ENCODE measurements at regions not wholly inside any gene's neighbourhood (a gene's known extent, or its start where the extent isn't known, plus 50 kb on each side); places are given as distances from the start of the nearest gene placed in this dataset.
"Not testable (repeated sequence)": the region's sequence is repeated elsewhere in the genome, so short reads cannot be mapped to it uniquely, and the experiment has no call there.

DNA sequence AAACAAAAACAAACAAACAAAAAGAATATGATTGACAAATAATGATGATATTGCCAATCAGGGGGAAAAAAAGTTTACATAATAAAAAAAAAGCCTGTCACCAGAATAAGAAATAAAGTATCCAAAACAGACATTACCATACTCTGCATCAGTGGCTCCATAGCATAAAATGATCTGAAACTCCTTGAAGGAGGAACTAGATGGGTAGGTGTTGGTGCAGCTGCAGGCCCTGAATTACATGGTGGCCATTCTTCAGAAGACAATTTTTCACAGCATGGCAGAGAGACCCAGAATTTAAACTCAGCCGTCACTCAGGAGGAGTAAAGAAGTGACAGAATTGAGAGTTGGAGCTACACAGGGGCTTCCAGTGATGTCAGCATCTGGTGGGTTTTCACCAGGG is 60.2 kb downstream of the GLUL start:
- ChIA-PET CTCF (interaction anchor here (1.1 kb wide), 1 partner anchor 8 kb away, joined by 4 read pairs; no protein-coding TSS in a partner anchor), POLR2A (no interaction called here)
- no peak for DNase-seq
- ATAC-seq, result no peak
- Mint-ChIP-seq H3K27ac (no peak overlapping the region), H3K4me3 (no peak overlapping the region), H3K4me1 (no peaks in the 10 kb centered on the region), H3K9me3 (ENCODE audit: low read depth) (no peaks in the 10 kb centered on the region), H3K27me3 (peaks cover 2% of the 10 kb centered on the region), H3K36me3 (ENCODE audit: low read depth) (no peaks in the 10 kb centered on the region)
- intact Hi-C loops (cut with DNase I, micrococcal nuclease), result no loop called here

DNA sequence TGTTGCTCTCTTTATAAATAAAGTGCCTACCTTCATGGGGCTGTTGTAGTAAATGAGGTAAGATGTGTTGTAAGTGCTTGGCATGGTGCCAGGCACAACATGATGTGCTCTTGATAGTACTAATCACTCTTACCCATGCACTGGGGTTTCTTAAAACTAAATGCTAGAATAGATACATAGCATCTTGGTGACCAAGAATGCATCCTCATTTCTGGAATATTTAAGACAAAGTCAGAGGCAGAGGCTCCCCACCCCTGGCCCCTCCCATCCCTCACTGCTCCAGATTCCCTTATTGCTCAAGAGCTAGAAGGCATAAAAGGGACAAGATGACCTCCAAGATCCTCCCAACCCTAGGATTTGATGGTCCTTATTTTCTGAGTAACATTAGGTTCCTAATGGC is 61.3 kb downstream of the GLUL start:
- H3K27me3 Mint-ChIP-seq, result no peaks in the 10 kb centered on the region
- POLR2A ChIA-PET, result no interaction called here
- no peak for ATAC-seq
- no peak overlapping the region for H3K27ac Mint-ChIP-seq
- H3K4me3 Mint-ChIP-seq, result no peak overlapping the region
- intact Hi-C loops (cut with DNase I, micrococcal nuclease), result no loop called here
- DNase-seq, result peak; percentile 15
- no peaks in the 10 kb centered on the region for H3K36me3 Mint-ChIP-seq (ENCODE audit: low read depth)
- H3K4me1 Mint-ChIP-seq, result no peaks in the 10 kb centered on the region
- H3K9me3 Mint-ChIP-seq (ENCODE audit: low read depth), result no peaks in the 10 kb centered on the region
- CTCF ChIA-PET, result no interaction called here

DNA sequence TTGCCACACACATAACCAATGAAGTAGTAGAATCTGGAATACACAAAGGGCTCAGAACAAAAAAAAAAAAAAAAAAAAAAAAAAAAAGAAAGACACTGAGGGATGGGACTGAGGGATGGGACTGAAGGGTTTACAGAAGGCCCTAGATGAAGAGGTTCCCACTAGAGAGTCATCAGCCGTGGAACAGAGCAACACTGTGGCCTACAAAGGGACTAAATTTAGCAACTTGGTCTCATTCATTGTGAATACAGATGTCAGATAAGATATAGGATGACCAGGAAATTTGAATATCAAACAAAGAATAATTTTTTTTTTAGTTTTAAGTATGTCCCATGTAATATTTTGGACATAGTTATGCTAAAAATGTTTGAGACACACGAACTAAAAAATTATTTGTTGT is 62.1 kb downstream of the GLUL start:
- no peaks in the 10 kb centered on the region for H3K9me3 Mint-ChIP-seq (ENCODE audit: low read depth)
- no peaks in the 10 kb centered on the region for H3K27me3 Mint-ChIP-seq
- no peak for DNase-seq
- no peaks in the 10 kb centered on the region for H3K4me1 Mint-ChIP-seq
- no peak for ATAC-seq
- ChIA-PET POLR2A (no interaction called here), CTCF (interaction anchor here (1.9 kb wide), 1 partner anchor 9 kb away, joined by 5 read pairs; no protein-coding TSS in a partner anchor)
- intact Hi-C loops (cut with DNase I, micrococcal nuclease), result no loop called here
- H3K27ac Mint-ChIP-seq, result no peak overlapping the region
- H3K36me3 Mint-ChIP-seq (ENCODE audit: low read depth), result no peaks in the 10 kb centered on the region
- no peak overlapping the region for H3K4me3 Mint-ChIP-seq

DNA sequence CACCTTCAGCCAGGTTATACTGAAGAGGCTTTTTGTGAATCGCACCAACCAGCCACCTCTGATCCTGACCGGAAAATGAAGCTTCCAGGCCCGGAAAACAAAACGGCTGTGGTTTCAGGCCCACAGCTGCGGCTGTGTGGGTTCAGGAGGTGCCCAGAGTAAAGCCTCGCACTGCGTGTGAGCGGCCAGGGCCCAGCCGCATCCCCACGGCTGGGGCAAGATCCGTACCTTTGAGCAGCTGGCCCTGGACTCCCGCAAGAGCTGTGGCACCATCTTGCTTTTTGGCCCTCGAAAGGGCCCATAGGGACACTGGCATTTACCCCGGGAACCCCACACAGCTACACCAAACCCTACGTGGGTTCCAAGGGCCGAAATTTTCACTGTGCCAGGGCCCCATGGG is 63.0 kb downstream of the GLUL start:
- no peak overlapping the region for H3K4me3 Mint-ChIP-seq
- no peaks in the 10 kb centered on the region for H3K36me3 Mint-ChIP-seq (ENCODE audit: low read depth)

DNA sequence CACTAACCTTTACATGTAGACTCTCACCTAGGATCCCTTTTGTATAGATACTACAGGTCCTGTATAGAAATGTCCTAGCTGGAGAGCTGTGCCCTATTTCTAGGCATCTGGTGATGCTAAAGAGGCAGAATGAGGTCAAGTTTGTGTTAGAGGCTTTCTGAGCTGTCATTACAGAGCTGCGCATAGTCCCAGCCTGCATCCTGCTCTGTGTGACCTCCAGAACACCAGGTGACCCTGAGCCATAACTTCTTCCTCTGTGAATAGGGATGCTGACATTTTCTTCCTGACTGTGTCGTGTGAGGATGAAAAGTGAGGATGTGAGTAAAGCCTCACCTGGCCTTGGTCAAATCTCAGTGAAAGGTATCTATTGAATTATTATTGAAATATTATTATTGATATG is 66.3 kb downstream of the GLUL start:
- DNase-seq (no peak), ATAC-seq (no peak)
- Mint-ChIP-seq H3K27me3 (no peaks in the 10 kb centered on the region), H3K9me3 (ENCODE audit: low read depth) (no peaks in the 10 kb centered on the region), H3K36me3 (ENCODE audit: low read depth) (no peaks in the 10 kb centered on the region), H3K4me3 (no peak overlapping the region), H3K4me1 (no peaks in the 10 kb centered on the region), H3K27ac (no peak overlapping the region)
- intact Hi-C loops (cut with DNase I, micrococcal nuclease), result no loop called here
- ChIA-PET CTCF (no interaction called here), POLR2A (no interaction called here)

More for the DNA sequence above, 63.0 kb downstream of the GLUL start:
- intact Hi-C loops (cut with DNase I, micrococcal nuclease), result no loop called here
- Mint-ChIP-seq H3K4me1 (no peaks in the 10 kb centered on the region), H3K27ac (no peak overlapping the region), H3K27me3 (no peaks in the 10 kb centered on the region), H3K9me3 (ENCODE audit: low read depth) (no peaks in the 10 kb centered on the region)
- no peak for DNase-seq
- ChIA-PET CTCF (interaction anchor here (1.9 kb wide), 1 partner anchor 10 kb away, joined by 5 read pairs; no protein-coding TSS in a partner anchor), POLR2A (no interaction called here)
- ATAC-seq, result no peak

- H3K9me3 Mint-ChIP-seq (ENCODE audit: low read depth); DNase-seq; H3K36me3 Mint-ChIP-seq (ENCODE audit: low read depth); H3K4me1 Mint-ChIP-seq; ATAC-seq; H3K27ac Mint-ChIP-seq; H3K4me3 Mint-ChIP-seq; H3K27me3 Mint-ChIP-seq; intact Hi-C loops (cut with DNase I, micrococcal nuclease); POLR2A ChIA-PET: not testable (repeated sequence)
- CTCF ChIA-PET, result interaction anchor here (0.6 to 1.5 kb wide), 2 partner anchors 19 to 102 kb away, joined by 5 to 6 read pairs; no protein-coding TSS in a partner anchor
Observed at GRCh38 chr1:182321532-182321931, 70.1 kb downstream of the GLUL start.

- H3K27ac Mint-ChIP-seq, result no peak overlapping the region
- ATAC-seq, result no peak
- DNase-seq, result no peak
- H3K4me1 Mint-ChIP-seq, result no peaks in the 10 kb centered on the region
- CTCF ChIA-PET, result no interaction called here
- no peak overlapping the region for H3K4me3 Mint-ChIP-seq
- no peaks in the 10 kb centered on the region for H3K36me3 Mint-ChIP-seq (ENCODE audit: low read depth)
- POLR2A ChIA-PET, result no interaction called here
- no peaks in the 10 kb centered on the region for H3K27me3 Mint-ChIP-seq
- intact Hi-C loops (cut with DNase I, micrococcal nuclease), result no loop called here
- no peaks in the 10 kb centered on the region for H3K9me3 Mint-ChIP-seq (ENCODE audit: low read depth)
Observed at GRCh38 chr1:182317611-182318161, 73.9 kb downstream of the GLUL start.

DNA sequence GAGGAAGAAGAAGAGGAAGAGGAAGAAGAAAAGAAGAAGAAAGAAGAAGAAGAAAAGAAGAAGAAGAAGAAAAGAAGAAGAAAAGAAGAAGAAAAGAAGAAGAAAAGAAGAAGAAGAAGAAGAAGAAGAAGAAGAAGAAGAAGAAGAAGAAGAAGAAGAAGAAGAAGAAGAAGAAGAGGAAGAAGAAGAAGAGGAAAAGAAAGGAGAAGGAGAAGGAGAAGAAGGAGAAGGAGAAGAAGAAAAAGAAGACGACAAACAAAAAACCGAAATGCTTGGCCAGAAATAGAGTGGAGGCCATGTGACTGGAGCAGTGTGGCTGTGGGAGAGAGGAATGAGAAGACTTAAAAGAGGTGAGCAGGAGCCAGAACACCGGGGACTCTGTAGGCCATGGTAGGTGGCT is 75.1 kb downstream of the GLUL start:
- intact Hi-C loops (cut with DNase I, micrococcal nuclease); ATAC-seq; H3K36me3 Mint-ChIP-seq (ENCODE audit: low read depth); DNase-seq; H3K27me3 Mint-ChIP-seq; H3K4me1 Mint-ChIP-seq; H3K27ac Mint-ChIP-seq; POLR2A ChIA-PET; H3K9me3 Mint-ChIP-seq (ENCODE audit: low read depth); H3K4me3 Mint-ChIP-seq: not testable (repeated sequence)
- CTCF ChIA-PET, result interaction anchor here (0.5 kb wide), 1 partner anchor 20 kb away, joined by 3 read pairs; no protein-coding TSS in a partner anchor

- DNase-seq, result no peak
- intact Hi-C loops (cut with DNase I, micrococcal nuclease), result no loop called here
- Mint-ChIP-seq H3K9me3 (ENCODE audit: low read depth) (no peaks in the 10 kb centered on the region), H3K4me1 (no peaks in the 10 kb centered on the region), H3K27ac (no peak overlapping the region), H3K4me3 (no peak overlapping the region), H3K27me3 (peaks cover 4% of the 10 kb centered on the region), H3K36me3 (ENCODE audit: low read depth) (no peaks in the 10 kb centered on the region)
- ChIA-PET POLR2A (no interaction called here), CTCF (interaction anchor here (0.8 kb wide), 1 partner anchor 82 kb away, joined by 3 read pairs; no protein-coding TSS in a partner anchor)
- no peak for ATAC-seq
Observed at GRCh38 chr1:182315167-182315556, 76.4 kb downstream of the GLUL start.

- Mint-ChIP-seq H3K4me3 (no peak overlapping the region), H3K27ac (no peak overlapping the region), H3K27me3 (peaks cover 4% of the 10 kb centered on the region), H3K36me3 (ENCODE audit: low read depth) (no peaks in the 10 kb centered on the region), H3K4me1 (no peaks in the 10 kb centered on the region), H3K9me3 (ENCODE audit: low read depth) (no peaks in the 10 kb centered on the region)
- ChIA-PET CTCF (no interaction called here), POLR2A (no interaction called here)
- DNase-seq (no peak), ATAC-seq (no peak)
- intact Hi-C loops (cut with DNase I, micrococcal nuclease), result no loop called here
Observed at GRCh38 chr1:182309631-182310351, 81.8 kb downstream of the GLUL start.

DNA sequence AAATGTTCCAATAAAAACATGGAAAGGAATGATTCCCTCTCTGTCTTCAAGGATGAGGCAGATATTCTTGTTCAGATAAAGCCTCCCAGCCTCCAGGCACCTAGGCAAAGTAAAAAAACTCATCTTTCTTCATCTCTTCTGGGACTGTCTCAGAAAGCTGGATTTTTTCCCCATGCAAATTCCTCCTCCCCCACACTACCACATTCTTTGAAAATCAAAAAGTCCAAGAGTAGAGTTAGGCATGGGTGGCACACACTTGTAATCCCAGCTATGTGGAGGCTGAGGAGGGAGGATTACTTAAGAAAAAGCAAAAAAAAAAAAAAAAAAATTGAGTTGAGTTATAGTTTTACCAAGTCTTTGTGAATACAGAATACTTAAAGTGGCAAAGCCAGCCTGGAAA is 82.8 kb downstream of the GLUL start:
- H3K27me3 Mint-ChIP-seq, result peaks cover 4% of the 10 kb centered on the region
- peaks cover 2% of the 10 kb centered on the region for H3K4me1 Mint-ChIP-seq
- no peak overlapping the region for H3K27ac Mint-ChIP-seq
- intact Hi-C loops (cut with DNase I, micrococcal nuclease), result no loop called here
- no peak overlapping the region for H3K4me3 Mint-ChIP-seq
- DNase-seq, result no peak
- H3K9me3 Mint-ChIP-seq (ENCODE audit: low read depth), result no peaks in the 10 kb centered on the region
- POLR2A ChIA-PET, result no interaction called here
- no peaks in the 10 kb centered on the region for H3K36me3 Mint-ChIP-seq (ENCODE audit: low read depth)
- ATAC-seq, result no peak
- CTCF ChIA-PET, result no interaction called here

DNA sequence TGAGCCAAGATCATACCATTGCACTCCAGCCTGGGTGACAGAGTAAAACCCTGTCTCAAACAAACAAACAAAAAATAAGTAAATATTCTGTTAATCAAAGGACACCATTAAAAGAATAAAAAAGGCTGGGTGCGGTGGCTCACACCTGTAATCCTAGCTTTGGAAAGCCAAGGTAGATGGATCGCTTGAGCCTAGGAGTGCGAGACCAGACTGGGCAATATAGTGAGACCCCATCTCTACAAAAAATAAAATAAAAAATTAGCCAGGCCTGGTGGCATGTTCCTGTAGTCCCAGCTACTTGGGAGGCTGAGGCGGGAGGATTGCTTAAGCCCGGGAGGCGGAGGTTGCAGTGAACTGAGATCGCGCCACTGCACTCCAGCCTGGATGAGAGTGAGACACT is 84.1 kb downstream of the GLUL start:
- POLR2A ChIA-PET, result interaction anchor here (0.7 kb wide), 1 partner anchor 124 kb away, joined by 3 read pairs; no protein-coding TSS in a partner anchor
- H3K27me3 Mint-ChIP-seq; ATAC-seq; H3K36me3 Mint-ChIP-seq (ENCODE audit: low read depth); H3K4me1 Mint-ChIP-seq; DNase-seq; H3K9me3 Mint-ChIP-seq (ENCODE audit: low read depth); CTCF ChIA-PET; intact Hi-C loops (cut with DNase I, micrococcal nuclease); H3K27ac Mint-ChIP-seq; H3K4me3 Mint-ChIP-seq: not testable (repeated sequence)
